ENCODE measurements at regions not wholly inside any gene's neighbourhood (a gene's known extent, or its start where the extent isn't known, plus 50 kb on each side); places are given as distances from the start of the nearest gene placed in this dataset.

GRCh38 chr11:70614034-70614681 is 215.8 kb downstream of the CTTN start (continued):
- TF ChIP-seq ZSCAN21 (CRISPR knock-in tag; IDR thresholded peaks at IDR 0.05; ENCODE audit: borderline replicate concordance) (no peak), UBTF (CRISPR knock-in tag; IDR thresholded peaks at IDR 0.05) (no peak), KLF6 (CRISPR knock-in tag; IDR thresholded peaks at IDR 0.05) (no peak), NR2F6 (IDR thresholded peaks at IDR 0.05) (peak; percentile 69), NR2F6 (CRISPR knock-in tag; IDR thresholded peaks at IDR 0.05) (peak; percentile 63; the same call in 1 of the 2 replicates), MED13 (CRISPR knock-in tag; IDR thresholded peaks at IDR 0.05) (no peak), ZNF83 (CRISPR knock-in tag; IDR thresholded peaks at IDR 0.05; ENCODE audit: borderline replicate concordance) (no peak), SMARCE1 (IDR thresholded peaks at IDR 0.05; ENCODE audit: borderline replicate concordance) (no peak), ZNF121 (CRISPR knock-in tag; IDR thresholded peaks at IDR 0.05) (peak; percentile 55), ZFP62 (CRISPR knock-in tag; IDR thresholded peaks at IDR 0.05) (no peak), PREB (CRISPR knock-in tag; IDR thresholded peaks at IDR 0.05) (no peak), ZFY (CRISPR knock-in tag; IDR thresholded peaks at IDR 0.05) (peak; percentile 14; the same call in 1 of the 2 replicates), ZNF234 (CRISPR knock-in tag; conservative IDR thresholded peaks at IDR 0.05) (no peak), NFE2L1 (CRISPR knock-in tag; IDR thresholded peaks at IDR 0.05; ENCODE audit: borderline replicate concordance) (no peak), ZNF598 (CRISPR knock-in tag; IDR thresholded peaks at IDR 0.05; ENCODE audit: borderline replicate concordance) (no peak), ZMYM2 (CRISPR knock-in tag; IDR thresholded peaks at IDR 0.05) (0 out of 2 replicates have a peak, but pooled peaks have one; percentile 30), HOXA3 (CRISPR knock-in tag; IDR thresholded peaks at IDR 0.05) (peak; percentile 32; the same call in 1 of the 2 replicates), MAF1 (CRISPR knock-in tag; IDR thresholded peaks at IDR 0.05; ENCODE audit: borderline replicate concordance) (no peak), ZBTB14 (CRISPR knock-in tag; IDR thresholded peaks at IDR 0.05) (no peak), ZNF775 (CRISPR knock-in tag; IDR thresholded peaks at IDR 0.05; ENCODE audit: borderline replicate concordance) (no peak), ZNF777 (CRISPR knock-in tag; IDR thresholded peaks at IDR 0.05) (no peak), PLSCR1 (CRISPR knock-in tag; IDR thresholded peaks at IDR 0.05; ENCODE audit: borderline replicate concordance) (no peak), SATB2 (CRISPR knock-in tag; IDR thresholded peaks at IDR 0.05) (no peak), SP4 (CRISPR knock-in tag; IDR thresholded peaks at IDR 0.05) (peak; percentile 30; the same call in 1 of the 2 replicates), ZNF362 (CRISPR knock-in tag; IDR thresholded peaks at IDR 0.05; ENCODE audit: borderline replicate concordance) (peak; percentile 78), ZMYM3 (CRISPR knock-in tag; IDR thresholded peaks at IDR 0.05) (peak; percentile 63; the same call in 1 of the 2 replicates)
